Stimulated activated CD4-positive, alpha-beta T cell treated with anti-CD3 and anti-CD28 coated beads, Interleukin-4, amount 100 ng/mL, for 1 hour (primary cell): ENCODE measurements at regions not wholly inside any gene's neighbourhood (a gene's known extent, or its start where the extent isn't known, plus 50 kb on each side); places are given as distances from the start of the nearest gene placed in this dataset.
"Not testable (repeated sequence)": the region's sequence is repeated elsewhere in the genome, so short reads cannot be mapped to it uniquely, and the experiment has no call there.

Experiments
- DNase-seq: peaks from one replicate; pipeline ENCODE4 v3.0.0-alpha.2; 2020

GRCh38 chr15:79675982-79676381, 220.8 kb downstream of the MTHFS start:
- no peak for DNase-seq

DNA sequence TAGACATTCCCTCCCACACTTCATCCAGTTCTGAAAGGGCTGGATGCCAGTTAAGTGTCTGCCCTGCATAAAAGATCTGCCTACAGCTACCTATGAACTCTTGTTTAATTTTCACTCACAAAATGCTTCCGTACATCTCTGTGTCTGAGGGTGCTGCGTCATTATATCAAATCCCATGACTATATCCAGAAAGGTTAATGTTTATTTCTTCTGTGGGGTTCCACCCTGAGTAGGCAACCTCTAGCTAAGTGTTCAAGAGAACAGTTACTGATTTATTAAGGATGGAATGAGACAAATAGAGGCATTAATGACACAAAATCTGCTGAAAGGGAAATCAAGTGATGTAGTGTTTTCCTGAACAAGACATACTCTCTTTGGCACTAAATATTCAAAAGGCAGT, 220.2 kb downstream of the MTHFS start:
- no peak for DNase-seq

DNA sequence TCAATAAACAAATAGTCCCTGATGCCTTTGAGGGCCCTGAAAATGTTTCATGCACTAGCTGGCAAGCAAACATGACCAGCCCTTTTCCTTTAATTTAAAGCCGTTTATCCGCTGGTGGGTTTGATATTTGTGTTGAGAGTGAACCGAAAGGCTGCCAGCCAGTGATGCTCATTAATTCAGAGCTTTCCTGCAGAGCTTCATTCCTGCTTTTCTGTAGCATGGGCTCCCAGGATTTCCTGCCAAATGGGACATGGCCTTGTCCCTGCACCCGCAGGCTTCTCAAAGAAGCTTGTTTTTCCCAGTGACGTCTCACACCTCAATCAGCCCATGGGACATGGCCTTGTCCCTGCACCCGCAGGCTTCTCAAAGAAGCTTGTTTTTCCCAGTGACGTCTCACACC, 219.6 kb downstream of the MTHFS start:
- no peak for DNase-seq

DNA sequence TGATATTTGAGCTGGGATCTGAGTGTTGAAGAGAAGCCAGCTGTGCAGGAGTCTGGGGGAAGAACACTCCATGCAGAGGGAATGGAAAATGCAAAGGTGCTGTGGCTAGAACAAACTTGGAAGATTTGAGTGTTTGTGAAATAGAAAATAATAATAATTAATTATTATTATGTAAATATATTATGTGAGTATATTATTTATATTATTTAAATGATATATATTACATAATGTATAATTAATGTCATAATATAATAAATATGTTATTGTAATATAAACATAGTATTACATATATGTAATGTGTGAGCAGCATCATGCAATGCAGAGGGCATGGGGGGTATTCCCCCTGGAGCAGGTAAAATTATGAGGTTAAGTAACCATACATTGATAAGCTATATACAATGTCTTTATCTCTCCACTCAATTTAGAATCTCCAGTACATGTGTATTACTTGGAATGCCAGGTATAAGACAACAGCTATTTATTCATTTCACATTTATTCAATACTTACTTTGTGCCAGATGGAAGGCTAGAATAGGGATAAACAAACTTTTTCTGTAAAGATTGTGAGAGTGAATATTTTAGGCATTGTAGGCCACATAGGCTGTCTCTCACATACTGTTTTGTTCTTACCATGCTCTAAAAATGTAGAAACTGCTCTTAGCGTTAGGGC, 218.6 kb downstream of the MTHFS start:
- DNase-seq = no peak

DNA sequence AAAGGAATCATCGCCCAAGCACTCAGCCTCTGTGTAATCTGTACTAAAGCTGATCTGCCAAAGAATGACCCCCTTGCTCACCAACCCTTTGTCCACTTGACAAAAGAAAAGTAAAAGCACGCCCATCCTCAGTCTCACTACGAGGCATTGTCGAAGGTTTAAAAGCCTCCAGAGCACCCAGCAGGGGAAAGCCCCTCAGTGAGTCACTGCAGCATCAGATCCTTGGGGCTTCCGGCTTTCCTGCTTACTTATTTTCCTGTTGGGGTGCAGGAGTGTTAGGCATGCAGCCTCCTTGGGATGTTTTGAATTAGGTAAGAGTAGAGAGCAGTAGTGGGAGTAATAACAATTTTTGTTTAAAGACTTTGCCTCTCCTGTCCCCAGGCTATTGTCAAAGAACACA, 216.1 kb downstream of the MTHFS start:
- DNase-seq = no peak

- DNase-seq = no peak
Observed at GRCh38 chr15:79682285-79682684, 214.5 kb downstream of the MTHFS start.

DNA sequence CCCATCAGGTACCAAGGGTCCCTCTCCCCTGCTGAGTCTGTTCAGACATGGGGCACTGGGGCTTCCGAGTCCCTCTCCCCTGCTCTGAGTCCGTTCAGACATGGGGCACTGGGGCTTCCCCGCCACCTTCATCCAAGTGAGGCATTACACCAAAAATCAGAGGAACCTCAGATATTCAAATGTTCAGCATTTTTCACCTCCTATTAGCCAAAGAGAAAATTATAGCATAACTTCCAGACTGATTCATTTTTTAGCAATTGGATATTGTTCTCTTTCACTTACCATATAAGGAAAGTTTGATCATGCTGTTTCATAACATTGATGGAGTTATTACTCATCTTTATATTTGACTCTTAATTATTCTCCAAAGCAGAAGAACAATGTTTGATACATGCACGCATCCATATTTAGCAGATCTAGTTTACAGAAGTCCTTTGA, 213.9 kb downstream of the MTHFS start:
- no peak for DNase-seq

DNA sequence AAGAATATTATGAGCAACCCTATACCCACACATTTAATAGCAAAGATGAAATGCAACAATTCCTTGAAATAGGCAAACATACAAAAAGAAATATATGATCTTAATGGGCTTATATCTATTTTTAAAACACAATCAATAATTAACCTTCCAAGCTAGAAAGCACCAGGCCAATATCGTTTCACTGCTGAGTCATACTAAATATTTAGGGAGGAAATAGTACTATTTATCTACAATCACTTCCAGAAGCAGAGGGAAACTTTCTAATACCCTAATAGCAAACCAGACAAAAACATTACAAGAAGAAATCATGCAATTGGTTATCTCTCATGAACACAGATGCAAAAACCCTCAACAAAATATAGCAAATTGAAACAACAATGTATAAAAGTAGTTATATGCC, 207.8 kb downstream of the MTHFS start:
- DNase-seq = no peak

- DNase-seq = no peak
Observed at GRCh38 chr15:79700951-79701480, 195.8 kb downstream of the MTHFS start.

- DNase-seq = no peak
Observed at GRCh38 chr15:79702621-79703020, 194.2 kb downstream of the MTHFS start.

GRCh38 chr15:79721256-79721655, 175.6 kb downstream of the MTHFS start:
- no peak for DNase-seq

GRCh38 chr15:79724312-79724711, 172.5 kb downstream of the MTHFS start:
- DNase-seq = no peak

GRCh38 chr15:79724804-79725203, 172.0 kb downstream of the MTHFS start:
- DNase-seq = no peak

DNA sequence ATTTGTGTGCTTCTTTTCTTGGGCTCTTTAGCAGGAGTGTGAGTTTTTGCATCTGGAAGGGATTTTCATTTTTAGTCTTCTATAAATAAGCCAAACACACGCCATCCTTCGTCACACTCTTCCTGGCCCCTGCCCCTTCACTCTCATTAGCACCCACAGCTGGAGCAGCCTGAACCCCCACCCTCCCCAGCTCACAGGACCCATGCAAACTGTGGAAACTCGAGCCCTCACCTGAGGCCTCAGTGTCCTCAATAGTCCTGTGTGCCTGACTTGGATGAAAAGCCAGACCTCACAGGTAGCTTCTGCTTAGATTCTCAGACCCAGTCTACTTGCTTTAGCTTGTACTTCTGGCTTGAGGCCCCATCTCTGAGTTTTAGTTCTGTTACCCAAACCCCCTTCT, 167.9 kb downstream of the MTHFS start:
- no peak for DNase-seq

DNA sequence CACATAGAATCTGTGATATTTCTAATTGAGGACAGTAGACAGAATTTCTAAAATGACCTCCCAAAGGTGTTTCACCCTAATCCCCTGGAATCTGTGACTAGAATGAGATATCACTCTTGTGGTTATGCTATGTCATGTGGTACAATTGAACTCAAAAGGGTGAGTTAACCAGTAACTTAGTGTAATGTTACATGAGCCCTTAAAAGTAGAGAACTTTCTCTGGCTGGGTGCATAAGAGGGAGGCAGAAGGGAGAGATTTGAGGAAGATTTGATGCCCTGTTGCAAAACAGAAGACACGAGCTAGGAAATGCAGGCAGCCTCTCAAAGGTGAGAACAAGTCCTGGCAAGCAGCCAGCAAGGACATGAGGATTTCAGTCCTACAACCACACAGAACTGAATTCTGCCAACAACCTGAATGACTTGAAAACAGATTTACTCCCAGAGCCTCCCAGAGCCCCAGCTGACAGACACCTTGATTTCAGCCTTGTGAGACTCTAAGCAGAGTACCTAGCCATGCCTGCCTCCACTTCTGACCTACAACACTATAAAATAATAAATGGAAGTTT, 160.3 kb downstream of the MTHFS start:
- no peak for DNase-seq

- DNase-seq = no peak
Observed at GRCh38 chr15:79738143-79738542, 158.7 kb downstream of the MTHFS start.

GRCh38 chr15:79740561-79740960, 156.3 kb downstream of the MTHFS start:
- DNase-seq = no peak

- DNase-seq = no peak
Observed at GRCh38 chr15:79743032-79743431, 153.8 kb downstream of the MTHFS start.

- DNase-seq = not testable (repeated sequence)
Observed at GRCh38 chr15:79744485-79744884, 152.3 kb downstream of the MTHFS start.

DNA sequence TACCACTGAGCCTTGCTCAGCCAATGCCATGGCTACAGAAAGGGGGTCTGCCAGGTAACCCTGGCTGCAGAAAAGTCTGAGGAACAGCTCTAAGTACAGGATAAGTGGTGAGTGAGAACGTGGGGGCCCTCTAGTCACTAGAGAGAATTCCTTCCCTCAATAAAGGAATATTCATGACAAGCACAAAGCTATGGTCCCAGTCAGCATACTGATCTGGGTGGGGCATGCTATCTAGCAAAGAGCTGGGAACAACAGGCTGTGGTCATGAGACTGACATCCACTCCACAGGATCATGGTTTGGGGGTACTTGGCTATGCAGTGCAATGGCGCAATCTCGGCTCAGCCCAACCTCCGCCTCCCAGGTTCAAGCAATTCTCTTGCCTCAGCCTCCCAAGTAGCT, 140.4 kb downstream of the MTHFS start:
- no peak for DNase-seq

GRCh38 chr15:79765081-79765480, 131.7 kb downstream of the MTHFS start:
- DNase-seq = no peak

- no peak for DNase-seq
Observed at GRCh38 chr15:79769069-79769481, 127.7 kb downstream of the MTHFS start.

DNA sequence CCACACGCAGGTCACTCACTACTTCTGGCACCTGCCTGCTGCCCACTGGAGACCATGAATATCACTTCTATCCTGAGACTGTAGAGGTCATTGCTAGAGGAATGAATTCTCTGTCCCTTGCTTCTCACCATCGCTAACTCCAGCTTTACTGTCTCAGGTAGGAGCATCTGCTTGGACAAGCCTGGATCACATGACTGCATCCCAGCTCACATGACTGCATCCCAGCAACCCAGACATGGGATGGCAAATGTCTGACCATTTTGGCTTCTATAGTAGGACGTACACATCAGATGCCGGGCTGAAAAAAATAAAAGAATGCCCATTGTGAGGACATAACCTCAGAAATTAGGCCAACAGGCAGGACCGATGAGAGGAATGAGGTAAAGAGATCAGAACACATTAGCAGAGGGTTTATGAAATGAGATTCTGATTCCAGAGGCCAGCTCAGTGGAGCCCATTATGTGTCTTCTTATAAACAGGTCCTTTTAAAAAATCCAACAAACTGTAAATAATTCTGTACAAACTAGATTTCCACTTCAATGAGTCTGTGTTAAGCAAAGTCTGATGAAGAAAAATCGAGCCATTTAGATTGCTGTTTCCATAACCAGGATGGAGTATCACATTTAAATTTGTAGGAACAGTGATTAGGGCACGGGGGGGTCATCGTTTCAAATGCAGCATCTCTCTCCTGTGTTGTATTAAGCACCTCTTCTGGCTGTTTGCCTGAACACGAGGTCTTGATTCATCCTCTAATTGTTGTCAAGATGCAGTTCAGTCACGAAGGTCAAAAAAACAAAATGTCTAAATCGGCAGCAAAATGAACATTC, 126.7 kb downstream of the MTHFS start:
- no peak for DNase-seq

GRCh38 chr15:79773128-79773527, 123.7 kb downstream of the MTHFS start:
- DNase-seq = no peak
